B cell (primary cell): ENCODE measurements at regions not wholly inside any gene's neighbourhood (a gene's known extent, or its start where the extent isn't known, plus 50 kb on each side); places are given as distances from the start of the nearest gene placed in this dataset.

Source experiments
- ATAC-seq: fragments of 200-7000 bp; cut with Tn5 transposase; one replicate; pipeline ENCODE4 v1.10.0; 2021; ENCODE audit warnings: low read depth, mild to moderate bottlenecking, moderate number of reproducible peaks, moderate library complexity
- CTCF ChIA-PET: fragments of 350-600 bp; sonication (Branson Sonifier 250); formaldehyde crosslinking; loops from one replicate; lab custom pipeline; 2021; ENCODE audit warnings: antibody characterized with exemption, inconsistent platforms; lab: Charles Lee
- POLR2A ChIA-PET: fragments of 350-600 bp; sonication (Branson Sonifier 250); formaldehyde crosslinking; loops from one replicate; lab custom pipeline; 2021; ENCODE audit warnings: antibody characterized with exemption; lab: Charles Lee
- DNase-seq: peaks from one replicate; pipeline ENCODE4 v3.0.0; 2013
- H2AFZ ChIP-seq: 2 replicates; pipeline ENCODE4 v1.6.1; 2012; ENCODE audit warnings: mild to moderate bottlenecking, low read depth, low read length; ENCODE audit not compliant: insufficient read depth, poor library complexity, severe bottlenecking
- H3K27ac ChIP-seq, 2 donors: 1 replicate in 1 of 2; 2 replicates in 1 of 2; pipeline ENCODE4 v1.5.1; 2012 to 2013; ENCODE audit warnings: low read length in 2 of 2, mild to moderate bottlenecking in 2 of 2, moderate library complexity in 1 of 2
- H3K27me3 ChIP-seq, 4 experiments: fragments of 200-600 bp in 1 of 4; sonication (generic) in 1 of 4; replicated peaks in 1 of 4; 1 replicate in 2 of 4; 2 replicates in 2 of 4; pipeline versions ENCODE4 v1.6.1 to v1.7.0; 2013 to 2016; ENCODE audit warnings: low read length in 3 of 4, mild to moderate bottlenecking in 2 of 4, mixed read lengths in 1 of 4, moderate library complexity in 1 of 4; ENCODE audit not compliant: insufficient read depth in 4 of 4, control insufficient read depth in 3 of 4; ENCODE audit errors: control extremely low read depth in 1 of 4
- H3K36me3 ChIP-seq, 2 experiments: replicated peaks in 1 of 2; 1 replicate in 1 of 2; 2 replicates in 1 of 2; pipeline versions ENCODE4 v1.6.1 to v1.7.1; 2013; ENCODE audit warnings: low read length in 1 of 2; ENCODE audit not compliant: insufficient read depth in 2 of 2, control insufficient read depth in 1 of 2; ENCODE audit errors: control extremely low read depth in 1 of 2, extremely low read depth in 1 of 2
- H3K4me1 ChIP-seq, 2 donors: fragments of 200-600 bp in 1 of 2; sonication (generic) in 1 of 2; 1 replicate in 1 of 2; 2 replicates in 1 of 2; pipeline versions ENCODE4 v1.5.1 to v1.6.1; 2013 to 2017; ENCODE audit warnings: low read length in 2 of 2; ENCODE audit not compliant: control insufficient read depth in 2 of 2, insufficient read depth in 2 of 2
- H3K4me2 ChIP-seq: replicated peaks from 2 replicates; pipeline ENCODE3; 2012; ENCODE audit warnings: mild to moderate bottlenecking, low read depth, low read length; ENCODE audit not compliant: poor library complexity, severe bottlenecking
- H3K4me3 ChIP-seq, 5 experiments: fragments of 200-600 bp in 1 of 5; sonication (generic) in 1 of 5; 1 replicate in 3 of 5; 2 replicates in 2 of 5; pipeline versions ENCODE4 v1.5.1 to v1.7.0; 2011 to 2016; ENCODE audit warnings: low read length in 4 of 5, mild to moderate bottlenecking in 4 of 5, low read depth in 2 of 5, control low read depth in 1 of 5, moderate library complexity in 1 of 5; ENCODE audit not compliant: insufficient read depth in 1 of 5; ENCODE audit errors: control extremely low read depth in 1 of 5, extremely low read depth in 1 of 5
- H3K79me2 ChIP-seq: fragments of 200-600 bp; sonication (generic); one replicate; pipeline ENCODE4 v1.6.0; 2016; ENCODE audit warnings: low read length; ENCODE audit not compliant: control insufficient read depth, insufficient read depth
- H3K9ac ChIP-seq: fragments of 200-600 bp; sonication (generic); 2 replicates; pipeline ENCODE4 v1.6.1; 2017; ENCODE audit warnings: mild to moderate bottlenecking, low read length, moderate library complexity
- H3K9me3 ChIP-seq, 3 donors: one replicate each; pipeline versions ENCODE4 v1.6.1 to v1.7.1; 2013; ENCODE audit warnings: low read length in 2 of 3; ENCODE audit not compliant: control insufficient read depth in 2 of 3, insufficient read depth in 1 of 3; ENCODE audit errors: control extremely low read depth in 1 of 3
- H4K20me1 ChIP-seq: 2 replicates; pipeline ENCODE4 v1.6.0; 2012; ENCODE audit warnings: mild to moderate bottlenecking, low read length; ENCODE audit not compliant: insufficient read depth, control insufficient read depth, poor library complexity, severe bottlenecking
- H3K27ac Mint-ChIP-seq: one replicate; pipeline ENCODE4 v1.8.0; 2021; ENCODE audit warnings: mixed read lengths
- H3K27me3 Mint-ChIP-seq: one replicate; pipeline ENCODE4 v1.8.0; 2021; ENCODE audit warnings: mixed read lengths
- H3K4me1 Mint-ChIP-seq: one replicate; pipeline ENCODE4 v1.8.0; 2021; ENCODE audit warnings: mixed read lengths
- H3K4me3 Mint-ChIP-seq: one replicate; pipeline ENCODE4 v1.8.0; 2021; ENCODE audit warnings: mixed read lengths
- H3K9me3 Mint-ChIP-seq: one replicate; pipeline ENCODE4 v1.8.0; 2022; ENCODE audit warnings: mixed read lengths; ENCODE audit not compliant: insufficient read depth
- CTCF ChIP-seq: fragments of 200-600 bp; IDR thresholded peaks from one replicate; pipeline ENCODE4 v1.8.0; 2022; ENCODE audit warnings: antibody characterized with exemption, mild to moderate bottlenecking
- EZH2 ChIP-seq: IDR thresholded peaks from 2 replicates; pipeline ENCODE4 v1.6.1; 2012; ENCODE audit warnings: borderline replicate concordance, low read depth, mild to moderate bottlenecking, moderate library complexity, low read length; ENCODE audit not compliant: insufficient read depth, poor library complexity, severe bottlenecking
- WGBS: methylation state at CpG from one replicate; pipeline ENCODE4 v1.1.5; 2013; ENCODE audit warnings: missing lambda C conversion rate; ENCODE audit not compliant: insufficient coverage; 5-methylcytosine and 5-hydroxymethylcytosine counted together
- intact Hi-C: fragments of 100-400 bp; cut with micrococcal nuclease; formaldehyde crosslinking; loops from one replicate; pipeline ENCODE4 v1.10.0; 2022

GRCh38 chr14:38578278-38578681, 322.4 kb upstream of the CLEC14A start:
- WGBS = 94% methylated on average over 3 of the region's 4 CpGs
- no peaks in the 10 kb centered on the region for H3K4me1 Mint-ChIP-seq
- POLR2A ChIA-PET = no interaction called here

GRCh38 chr14:38567703-38568102, 311.8 kb upstream of the CLEC14A start:
- ChIA-PET POLR2A (no interaction called here), CTCF (no interaction called here)
- DNase-seq = no peak
- Mint-ChIP-seq H3K4me1 (no peaks in the 10 kb centered on the region), H3K27ac (no peak overlapping the region), H3K4me3 (no peak overlapping the region), H3K27me3 (no peaks in the 10 kb centered on the region), H3K9me3 (no peaks in the 10 kb centered on the region)
- no peaks in the 10 kb centered on the region for H3K4me1 ChIP-seq
- intact Hi-C loops = no loop called here
- no peak overlapping the region for H3K9ac ChIP-seq
- no peaks in the 10 kb centered on the region for H3K79me2 ChIP-seq
- no peak overlapping the region for H3K27ac ChIP-seq
- no peaks in the 10 kb centered on the region for H3K27me3 ChIP-seq
- ATAC-seq = no peak
- no peak overlapping the region for H2AFZ ChIP-seq
- no peaks in the 10 kb centered on the region for H3K36me3 ChIP-seq
- peaks cover 0 to 1% (median 0%) of the 10 kb centered on the region in 3 donors for H3K9me3 ChIP-seq
- TF ChIP-seq CTCF = no peak
- no peak for TF ChIP-seq EZH2
- H3K4me2 ChIP-seq = no peak overlapping the region
- no peaks in the 10 kb centered on the region for H4K20me1 ChIP-seq
- no peak overlapping the region for H3K4me3 ChIP-seq

More at GRCh38 chr14:38578278-38578681, 322.4 kb upstream of the CLEC14A start:
- Mint-ChIP-seq H3K27me3 (no peaks in the 10 kb centered on the region), H3K9me3 (peaks cover 2% of the 10 kb centered on the region), H3K4me3 (no peak overlapping the region), H3K27ac (no peak overlapping the region)
- no peak for ATAC-seq
- Histone ChIP-seq H3K9me3 (no peaks in the 10 kb centered on the region), H4K20me1 (no peaks in the 10 kb centered on the region), H3K4me2 (no peak overlapping the region), H3K79me2 (no peaks in the 10 kb centered on the region), H2AFZ (no peak overlapping the region), H3K36me3 (no peaks in the 10 kb centered on the region), H3K4me1 (no peaks in the 10 kb centered on the region), H3K27ac (no peak overlapping the region), H3K4me3 (no peak overlapping the region), H3K9ac (no peak overlapping the region), H3K27me3 (no peaks in the 10 kb centered on the region)
- DNase-seq = no peak
- intact Hi-C loops = no loop called here
- CTCF ChIA-PET = no interaction called here
- TF ChIP-seq EZH2 = no peak
- no peak for TF ChIP-seq CTCF
